EH (cell line): ENCODE measurements at regions not wholly inside any gene's neighbourhood (a gene's known extent, or its start where the extent isn't known, plus 50 kb on each side); places are given as distances from the start of the nearest gene placed in this dataset.
"Not testable (repeated sequence)": the region's sequence is repeated elsewhere in the genome, so short reads cannot be mapped to it uniquely, and the experiment has no call there.

Experiments used
- DNase-seq: peaks from one replicate; pipeline ENCODE4 v3.0.0-alpha.2; 2015; ENCODE audit warnings: low read depth

- not testable (repeated sequence) for DNase-seq
These were observed 304.4 kb downstream of the ANAPC1 start for GRCh38 chr2:111579500-111580134.

GRCh38 chr2:111580616-111581015, 303.4 kb downstream of the ANAPC1 start:
- DNase-seq: not testable (repeated sequence)

- DNase-seq: not testable (repeated sequence)
These were observed 301.9 kb downstream of the ANAPC1 start for GRCh38 chr2:111582090-111582489.

GRCh38 chr2:111583480-111583879, 300.5 kb downstream of the ANAPC1 start:
- DNase-seq: not testable (repeated sequence)

- DNase-seq: not testable (repeated sequence)
These were observed 299.5 kb downstream of the ANAPC1 start for GRCh38 chr2:111584540-111584939.

DNA sequence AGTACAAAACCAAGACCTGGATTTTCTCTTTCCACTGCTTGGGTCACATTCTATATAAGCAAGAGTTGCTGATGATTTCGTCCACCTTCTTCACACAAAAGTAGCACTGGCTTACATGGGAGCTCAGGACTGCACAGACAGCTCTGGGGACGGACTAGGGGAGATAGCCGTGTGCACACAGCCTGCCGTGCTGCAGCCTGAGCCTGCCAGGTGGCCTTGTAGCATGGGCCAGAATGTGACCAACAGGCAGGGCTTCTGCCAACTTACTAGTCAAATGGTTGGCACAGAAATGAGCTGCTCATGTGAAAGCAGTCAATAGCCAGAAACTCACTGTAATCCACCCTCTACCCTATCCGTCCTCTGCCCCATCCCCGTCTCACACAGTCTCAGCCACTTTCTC, 299.0 kb downstream of the ANAPC1 start:
- DNase-seq: not testable (repeated sequence)

DNA sequence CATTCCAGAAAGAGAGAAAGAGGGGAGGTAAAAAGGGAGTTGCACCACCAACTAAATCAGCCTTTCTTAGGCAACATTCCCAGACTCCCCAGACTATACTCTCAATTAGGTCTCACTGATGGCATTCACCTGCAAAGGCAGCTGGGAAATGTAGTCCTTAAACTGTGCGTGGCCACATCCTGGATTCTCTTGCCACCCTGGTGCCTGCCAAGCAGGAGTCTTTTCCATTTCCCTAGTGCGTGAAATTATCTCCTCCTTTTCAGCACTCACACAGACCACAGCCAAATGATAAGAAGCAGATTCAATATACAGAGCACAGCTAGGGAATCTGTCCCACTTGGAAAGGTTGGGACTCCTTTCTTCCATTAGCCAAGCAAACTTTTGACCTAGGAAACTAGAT, 298.0 kb downstream of the ANAPC1 start:
- DNase-seq: not testable (repeated sequence)

DNA sequence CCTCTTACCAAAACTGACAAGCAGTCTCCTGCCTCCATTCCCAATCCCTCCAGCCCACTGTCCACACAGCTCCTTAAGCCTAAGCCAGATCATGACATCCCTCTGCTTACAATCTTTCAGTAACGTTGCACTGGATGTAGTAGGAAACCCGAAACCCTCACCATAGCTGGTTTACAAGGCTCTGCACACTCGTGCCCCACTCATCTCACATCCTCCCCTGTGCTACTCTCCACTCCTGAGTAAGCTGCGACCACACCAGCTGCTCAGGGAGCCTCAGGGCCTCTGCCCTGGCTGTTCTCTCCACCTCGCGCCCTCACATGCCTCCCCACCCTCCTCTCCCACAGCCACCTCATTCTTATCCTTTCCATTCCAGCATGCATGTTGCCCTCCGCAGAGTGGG, 288.9 kb downstream of the ANAPC1 start:
- DNase-seq: not testable (repeated sequence)

- DNase-seq: not testable (repeated sequence)
These were observed 286.9 kb downstream of the ANAPC1 start for GRCh38 chr2:111596808-111597705.

DNA sequence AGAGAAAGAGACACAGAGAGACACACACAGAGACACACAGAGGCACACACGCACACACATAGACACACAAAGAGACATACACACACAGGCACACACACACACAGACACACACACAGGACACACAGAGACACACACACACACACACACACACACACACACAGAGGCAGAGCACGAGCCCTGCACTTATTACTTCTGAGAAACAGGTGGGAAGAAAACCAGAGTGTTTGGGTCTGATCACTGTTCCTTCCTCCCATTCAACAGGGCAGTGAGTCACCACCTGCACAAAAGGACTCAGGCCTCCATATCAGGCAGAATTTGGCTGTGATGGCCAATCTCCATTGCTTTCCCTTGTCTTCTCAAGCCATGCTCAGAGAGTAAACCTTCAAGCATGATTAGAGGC, 285.0 kb downstream of the ANAPC1 start:
- not testable (repeated sequence) for DNase-seq

DNA sequence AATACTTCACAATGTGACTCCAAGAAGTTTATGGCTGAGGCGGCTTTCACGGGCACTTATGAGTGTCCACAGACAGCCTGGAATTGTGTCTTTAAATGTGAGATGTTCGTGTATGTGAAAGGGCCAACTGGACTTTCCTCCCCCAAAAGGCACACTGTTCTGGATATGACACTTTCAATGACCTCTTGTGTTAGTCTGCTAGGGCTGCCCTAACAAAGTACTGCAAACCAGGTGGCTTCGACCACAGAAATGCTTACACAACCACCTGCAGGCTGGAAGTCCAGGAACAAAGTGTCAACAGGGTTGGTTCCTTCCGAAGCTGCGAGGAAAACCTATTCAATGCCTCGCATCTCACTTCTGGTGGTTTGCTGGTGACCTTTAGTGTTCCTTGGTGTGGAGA, 281.7 kb downstream of the ANAPC1 start:
- DNase-seq: not testable (repeated sequence)

DNA sequence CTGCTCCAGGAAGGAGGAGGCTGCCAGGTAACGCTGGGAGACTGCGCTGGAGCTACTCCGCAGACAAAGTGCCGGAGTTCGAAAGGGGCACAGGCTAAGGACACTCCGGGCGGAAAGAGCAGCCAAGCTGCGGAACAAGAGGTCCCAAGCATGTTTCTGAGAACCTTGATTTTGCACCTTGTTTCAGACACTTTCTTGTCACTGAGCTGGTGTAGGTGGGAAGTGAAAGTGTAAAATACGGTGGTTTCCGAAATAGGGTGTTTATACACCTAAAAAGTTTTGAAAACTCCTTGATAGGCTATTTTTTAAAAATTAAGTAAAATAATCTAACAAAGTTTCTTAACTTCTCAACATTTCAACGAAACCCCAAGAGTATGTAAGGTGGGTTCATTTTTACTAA, 278.2 kb downstream of the ANAPC1 start:
- not testable (repeated sequence) for DNase-seq

- DNase-seq: not testable (repeated sequence)
These were observed 277.4 kb downstream of the ANAPC1 start for GRCh38 chr2:111606632-111607031.

DNA sequence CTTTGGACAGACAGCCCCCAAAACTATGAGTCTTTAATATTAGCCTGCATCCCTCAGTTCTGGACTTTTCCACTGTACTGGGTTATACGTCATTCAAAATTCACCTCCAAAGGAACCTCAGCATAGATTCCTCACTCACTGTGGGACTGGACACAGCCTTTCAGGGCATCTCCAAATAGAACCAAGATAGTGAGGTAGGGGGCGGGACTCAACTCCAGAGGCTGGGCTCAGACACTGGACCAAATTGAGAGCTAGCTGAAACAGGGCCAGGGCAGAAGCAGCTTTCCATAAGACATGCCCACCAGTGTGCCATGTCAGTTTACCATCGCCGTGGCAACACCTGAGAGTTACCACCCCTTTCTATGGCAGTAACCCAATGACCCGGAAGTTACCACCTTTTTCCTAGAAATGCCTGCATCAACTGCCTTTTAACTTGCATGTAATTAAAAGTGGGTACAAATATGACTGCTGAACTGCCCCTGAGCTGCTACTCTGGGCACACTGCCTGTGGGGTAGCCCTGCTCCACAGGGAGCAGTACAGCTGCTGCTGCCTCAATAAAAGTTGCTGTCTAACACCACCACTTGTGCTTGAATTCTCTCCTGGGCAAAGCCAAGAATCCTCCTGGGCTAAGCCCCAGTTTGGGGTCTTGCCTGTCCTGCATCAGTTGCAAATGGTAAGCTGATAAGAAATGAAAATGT, 274.7 kb downstream of the ANAPC1 start:
- not testable (repeated sequence) for DNase-seq

GRCh38 chr2:111610035-111610434, 274.0 kb downstream of the ANAPC1 start:
- not testable (repeated sequence) for DNase-seq

GRCh38 chr2:111616651-111617218, 267.3 kb downstream of the ANAPC1 start:
- no peak for DNase-seq

GRCh38 chr2:111617299-111618225, 266.4 kb downstream of the ANAPC1 start:
- peak; percentile 63 for DNase-seq

DNA sequence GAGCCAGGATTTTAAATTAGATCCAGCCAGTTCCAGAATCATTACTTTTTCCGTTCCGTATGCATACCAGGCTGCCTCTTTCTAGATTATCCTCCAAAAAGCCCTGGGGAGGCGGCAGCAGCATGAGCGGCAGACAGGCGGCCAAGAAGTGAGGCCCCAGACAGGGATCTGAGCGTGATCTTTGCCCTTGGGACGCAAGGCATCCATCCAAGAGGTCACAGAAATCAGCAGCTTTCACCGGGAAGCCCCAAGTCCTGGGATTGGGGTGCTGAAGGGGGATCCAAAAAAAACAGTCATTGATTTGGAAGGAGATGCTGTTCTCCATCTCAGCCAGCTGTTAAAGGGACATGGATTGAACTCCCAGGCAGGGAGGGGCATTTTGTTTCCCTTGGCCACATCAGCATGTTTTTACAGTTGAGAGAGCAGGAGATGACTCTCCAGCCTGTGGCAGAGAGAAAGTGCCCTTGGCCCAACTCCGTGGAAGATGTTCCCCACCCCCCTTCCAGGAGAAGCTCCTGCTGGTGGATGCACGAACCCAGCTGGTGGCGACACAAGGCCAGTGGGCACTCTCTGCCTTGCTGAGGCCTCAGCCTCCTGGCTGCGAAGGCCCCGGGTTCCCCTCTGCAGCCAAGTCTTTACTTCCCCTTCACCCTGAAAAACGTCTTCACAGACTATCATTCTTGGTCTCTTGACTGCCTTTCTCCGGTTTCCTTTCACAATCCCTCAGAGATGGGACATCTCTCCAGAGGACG, 265.6 kb downstream of the ANAPC1 start:
- DNase-seq: peak; percentile 48

- no peak for DNase-seq
These were observed 264.8 kb downstream of the ANAPC1 start for GRCh38 chr2:111618978-111619902.
